MM.1S (cell line): ENCODE measurements at regions not wholly inside any gene's neighbourhood (a gene's known extent, or its start where the extent isn't known, plus 50 kb on each side); places are given as distances from the start of the nearest gene placed in this dataset.

Source experiments
- DNase-seq: peaks from one replicate; pipeline ENCODE4 v3.0.0-alpha.2; 2015
- H2AFZ ChIP-seq: fragments of 300-600 bp; sonication (generic); 2 replicates; pipeline ENCODE4 v1.6.0; 2016; ENCODE audit warnings: antibody characterized with exemption, low read length
- H3F3A ChIP-seq: fragments of 300-600 bp; sonication (generic); 2 replicates; pipeline ENCODE4 v1.6.1; 2016; ENCODE audit warnings: mild to moderate bottlenecking, antibody characterized with exemption, low read length, moderate library complexity, mixed read lengths; ENCODE audit not compliant: insufficient read depth
- H3K27ac ChIP-seq: fragments of 300-600 bp; sonication (generic); 2 replicates; pipeline ENCODE4 v1.5.1; 2016; ENCODE audit warnings: mild to moderate bottlenecking, low read length
- H3K27me3 ChIP-seq: fragments of 300-600 bp; sonication (generic); replicated peaks from 2 replicates; pipeline ENCODE4 v1.6.0; 2016; ENCODE audit warnings: low read length; ENCODE audit not compliant: insufficient read depth
- H3K36me3 ChIP-seq: fragments of 300-600 bp; sonication (generic); replicated peaks from 2 replicates; pipeline ENCODE4 v1.6.1; 2016; ENCODE audit warnings: mild to moderate bottlenecking, low read length, mixed read lengths; ENCODE audit not compliant: insufficient read depth
- H3K4me1 ChIP-seq: fragments of 300-600 bp; sonication (generic); 2 replicates; pipeline ENCODE4 v1.6.1; 2016; ENCODE audit warnings: low read length, mixed read lengths
- H3K4me2 ChIP-seq: fragments of 300-600 bp; sonication (generic); 2 replicates; pipeline ENCODE4 v1.6.0; 2016; ENCODE audit warnings: low read depth, low read length
- H3K4me3 ChIP-seq: fragments of 300-600 bp; sonication (generic); 2 replicates; pipeline ENCODE4 v1.5.1; 2016; ENCODE audit warnings: low read length, mixed read lengths
- H3K79me2 ChIP-seq: fragments of 300-600 bp; sonication (generic); 2 replicates; pipeline ENCODE4 v1.6.1; 2016; ENCODE audit warnings: mixed run types, low read length, mixed read lengths
- H3K9ac ChIP-seq: fragments of 300-600 bp; sonication (generic); 2 replicates; pipeline ENCODE4 v1.6.1; 2016; ENCODE audit warnings: low read length, mixed read lengths
- H3K9me2 ChIP-seq: fragments of 300-600 bp; sonication (generic); replicated peaks from 2 replicates; pipeline ENCODE4 v1.6.1; 2016; ENCODE audit warnings: mild to moderate bottlenecking, low read length, mixed read lengths; ENCODE audit not compliant: insufficient read depth
- H3K9me3 ChIP-seq: fragments of 300-600 bp; sonication (generic); replicated peaks from 2 replicates; pipeline ENCODE4 v1.6.1; 2016; ENCODE audit warnings: mild to moderate bottlenecking, low read length, mixed read lengths; ENCODE audit not compliant: insufficient read depth
- H4K20me1 ChIP-seq: fragments of 300-600 bp; sonication (generic); 2 replicates; pipeline ENCODE4 v1.6.1; 2016; ENCODE audit warnings: mild to moderate bottlenecking, low read length, moderate library complexity, mixed read lengths; ENCODE audit not compliant: insufficient read depth
- CTCF ChIP-seq: fragments of 300-600 bp; sonication (generic); IDR thresholded peaks from 2 replicates; pipeline ENCODE4 v1.5.1; 2016; ENCODE audit warnings: antibody characterized with exemption, low read length, mixed read lengths
- EZH2 ChIP-seq: fragments of 300-600 bp; sonication (generic); optimal IDR thresholded peaks from 2 replicates; pipeline ENCODE3; 2017; ENCODE audit warnings: low read depth, mild to moderate bottlenecking, antibody characterized with exemption, low read length, mixed read lengths
- EZH2phosphoT487 ChIP-seq: fragments of 300-600 bp; sonication (generic); IDR thresholded peaks from 2 replicates; pipeline ENCODE4 v1.6.1; 2018; ENCODE audit warnings: antibody characterized with exemption, low read length

- H3F3A ChIP-seq: peaks cover 5% of the 10 kb centered on the region
- H3K9me3 ChIP-seq: no peaks in the 10 kb centered on the region
- H3K36me3 ChIP-seq: no peaks in the 10 kb centered on the region
- TF ChIP-seq EZH2phosphoT487: no peak
- no peak for TF ChIP-seq EZH2
- no peak for TF ChIP-seq CTCF
- no peak overlapping the region for H3K9ac ChIP-seq
- no peak overlapping the region for H2AFZ ChIP-seq
- no peaks in the 10 kb centered on the region for H4K20me1 ChIP-seq
- H3K27me3 ChIP-seq: no peaks in the 10 kb centered on the region
- no peak overlapping the region for H3K4me3 ChIP-seq
- H3K79me2 ChIP-seq: no peaks in the 10 kb centered on the region
- DNase-seq: no peak
- H3K4me1 ChIP-seq: peaks cover 10% of the 10 kb centered on the region
- no peaks in the 10 kb centered on the region for H3K9me2 ChIP-seq
- no peak overlapping the region for H3K27ac ChIP-seq
- no peak overlapping the region for H3K4me2 ChIP-seq
Observed at GRCh38 chr2:139737659-139738058, 957.5 kb upstream of the NXPH2 start.

- Histone ChIP-seq H4K20me1 (no peaks in the 10 kb centered on the region), H3K4me3 (no peak overlapping the region), H3K4me2 (no peak overlapping the region), H3K79me2 (no peaks in the 10 kb centered on the region), H2AFZ (no peak overlapping the region), H3K4me1 (no peaks in the 10 kb centered on the region), H3K36me3 (no peaks in the 10 kb centered on the region), H3K9ac (no peak overlapping the region), H3K9me3 (no peaks in the 10 kb centered on the region), H3K27me3 (no peaks in the 10 kb centered on the region), H3F3A (no peaks in the 10 kb centered on the region), H3K9me2 (no peaks in the 10 kb centered on the region), H3K27ac (no peak overlapping the region)
- no peak for TF ChIP-seq CTCF
- no peak for TF ChIP-seq EZH2
- no peak for TF ChIP-seq EZH2phosphoT487
- no peak for DNase-seq
Observed at GRCh38 chr2:139730197-139730596, 950.0 kb upstream of the NXPH2 start.

- no peak overlapping the region for H3K9ac ChIP-seq
- no peaks in the 10 kb centered on the region for H3K27me3 ChIP-seq
- no peaks in the 10 kb centered on the region for H4K20me1 ChIP-seq
- no peaks in the 10 kb centered on the region for H3K36me3 ChIP-seq
- 0 out of 2 replicates have a peak, but pooled peaks cover 4% of the 10 kb centered on the region for H3K4me1 ChIP-seq
- no peaks in the 10 kb centered on the region for H3K9me2 ChIP-seq
- no peaks in the 10 kb centered on the region for H3F3A ChIP-seq
- H2AFZ ChIP-seq: no peak overlapping the region
- no peak for DNase-seq
- no peak overlapping the region for H3K4me3 ChIP-seq
- H3K4me2 ChIP-seq: no peak overlapping the region
- no peak overlapping the region for H3K27ac ChIP-seq
- H3K9me3 ChIP-seq: no peaks in the 10 kb centered on the region
- no peaks in the 10 kb centered on the region for H3K79me2 ChIP-seq
- no peak for TF ChIP-seq EZH2phosphoT487
- no peak for TF ChIP-seq CTCF
- TF ChIP-seq EZH2: no peak
Observed at GRCh38 chr2:139721411-139721995, 941.3 kb upstream of the NXPH2 start.
